ENCODE measurements at regions not wholly inside any gene's neighbourhood (a gene's known extent, or its start where the extent isn't known, plus 50 kb on each side); places are given as distances from the start of the nearest gene placed in this dataset.

DNA sequence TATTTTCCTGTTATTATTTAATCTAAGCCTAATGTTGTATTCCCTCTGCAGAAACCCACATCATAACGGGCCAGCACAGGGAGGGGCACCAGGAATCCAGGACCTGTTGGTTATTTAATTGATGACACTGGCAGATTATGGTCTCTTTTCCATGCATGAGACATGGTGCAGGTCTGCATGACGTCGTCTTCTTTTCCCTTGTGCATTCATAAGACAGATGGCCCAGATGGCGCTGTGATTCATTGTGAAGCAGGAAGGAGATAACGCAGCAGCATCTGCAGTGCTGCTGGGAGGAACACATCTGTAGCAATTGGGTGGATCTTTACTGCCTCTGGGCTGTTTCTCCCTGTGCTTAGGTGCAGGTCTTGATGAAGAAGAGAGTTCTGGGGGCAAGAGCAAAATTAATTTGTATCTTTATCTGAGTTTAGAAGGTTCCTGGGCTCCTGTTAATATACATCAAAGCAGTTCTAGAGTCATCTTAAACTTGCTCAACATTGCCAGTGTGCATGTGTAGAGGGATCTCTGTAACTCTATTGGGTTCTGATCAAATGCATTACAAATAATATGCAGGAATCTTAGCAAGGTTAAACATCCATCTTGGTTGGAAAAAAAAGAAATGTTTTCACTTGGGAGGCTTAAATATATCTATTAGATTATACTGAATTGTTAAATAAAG is 176.1 kb downstream of the PCSK1 start:
- TF ChIP-seq POLR2A (IDR thresholded peaks at IDR 0.05) (no peak), POLR2AphosphoS5 (IDR thresholded peaks at IDR 0.05) (no peak)

Measured in stomach (tissue), 4 donors.